GDM1 (cell line): ENCODE measurements at regions not wholly inside any gene's neighbourhood (a gene's known extent, or its start where the extent isn't known, plus 50 kb on each side); places are given as distances from the start of the nearest gene placed in this dataset.
A peak's percentile ranks its signal among the peaks of the same experiment; 100 is the strongest.

Source experiments
- DNase-seq: peaks from one replicate; lab custom pipeline; 2025; lab: John Stamatoyannopoulos, UW

- no peak for DNase-seq
Observed at GRCh38 chr2:61722318-61722717, 131.5 kb downstream of the FAM161A start.

GRCh38 chr2:61721382-61721781, 132.5 kb downstream of the FAM161A start:
- DNase-seq, result no peak

GRCh38 chr2:61720911-61721310, 132.9 kb downstream of the FAM161A start:
- DNase-seq, result no peak

GRCh38 chr2:61718965-61719364, 134.9 kb downstream of the FAM161A start:
- no peak for DNase-seq

GRCh38 chr2:61715506-61715905, 138.4 kb downstream of the FAM161A start:
- no peak for DNase-seq

- no peak for DNase-seq
Observed at GRCh38 chr2:61714210-61714609, 139.7 kb downstream of the FAM161A start.

- no peak for DNase-seq
Observed at GRCh38 chr2:61713457-61713856, 140.4 kb downstream of the FAM161A start.

GRCh38 chr2:61712060-61712459, 141.8 kb downstream of the FAM161A start:
- DNase-seq, result no peak

GRCh38 chr2:61710711-61711110, 143.1 kb downstream of the FAM161A start:
- no peak for DNase-seq

GRCh38 chr2:61707984-61708852, 145.6 kb downstream of the FAM161A start:
- no peak for DNase-seq

- no peak for DNase-seq
Observed at GRCh38 chr2:61705625-61706024, 148.2 kb downstream of the FAM161A start.

GRCh38 chr2:61704364-61704763, 149.5 kb downstream of the FAM161A start:
- DNase-seq, result no peak

- no peak for DNase-seq
Observed at GRCh38 chr2:61702088-61702467, 151.8 kb downstream of the FAM161A start.

GRCh38 chr2:61700464-61700863, 153.4 kb downstream of the FAM161A start:
- no peak for DNase-seq

GRCh38 chr2:61694312-61695274, 156.4 kb upstream of the XPO1 start:
- peak; percentile 83 for DNase-seq

- DNase-seq, result no peak
Observed at GRCh38 chr2:61693744-61694143, 155.6 kb upstream of the XPO1 start.

GRCh38 chr2:61690078-61690596, 152.0 kb upstream of the XPO1 start:
- no peak for DNase-seq

GRCh38 chr2:61689568-61689967, 151.4 kb upstream of the XPO1 start:
- DNase-seq, result no peak

- no peak for DNase-seq
Observed at GRCh38 chr2:61688369-61689334, 150.5 kb upstream of the XPO1 start.

- no peak for DNase-seq
Observed at GRCh38 chr2:61679096-61679495, 140.9 kb upstream of the XPO1 start.

- DNase-seq, result no peak
Observed at GRCh38 chr2:61677942-61678341, 139.8 kb upstream of the XPO1 start.
